Dedifferentiated amniotic fluid mesenchymal stem cell (primary cell): ENCODE measurements at regions not wholly inside any gene's neighbourhood (a gene's known extent, or its start where the extent isn't known, plus 50 kb on each side); places are given as distances from the start of the nearest gene placed in this dataset.

Experiments
- DNase-seq: peaks from one replicate; pipeline ENCODE4 v3.0.0-alpha.2; 2016; ENCODE audit errors: extremely low spot score

GRCh38 chr6:45791211-45792168 lies 224.2 kb downstream of the CLIC5 start:
- DNase-seq: peak; percentile 69

GRCh38 chr6:45789238-45789637 lies 226.4 kb downstream of the CLIC5 start:
- no peak for DNase-seq

- DNase-seq: no peak
Measured at GRCh38 chr6:45787384-45787783, 228.3 kb downstream of the CLIC5 start.

- DNase-seq: no peak
Measured at GRCh38 chr6:45786355-45786781, 229.3 kb downstream of the CLIC5 start.

- DNase-seq: no peak
Measured at GRCh38 chr6:45784250-45784649, 231.4 kb downstream of the CLIC5 start.

- DNase-seq: no peak
Measured at GRCh38 chr6:45783716-45784115, 231.9 kb downstream of the CLIC5 start.

GRCh38 chr6:45781890-45782289 lies 233.8 kb downstream of the CLIC5 start:
- DNase-seq: no peak

GRCh38 chr6:45780523-45780922 lies 235.1 kb downstream of the CLIC5 start:
- no peak for DNase-seq

GRCh38 chr6:45775026-45775697 lies 240.5 kb downstream of the CLIC5 start:
- no peak for DNase-seq

GRCh38 chr6:45773906-45774305 lies 241.8 kb downstream of the CLIC5 start:
- DNase-seq: no peak

GRCh38 chr6:45772886-45773495 lies 242.7 kb downstream of the CLIC5 start:
- no peak for DNase-seq

- no peak for DNase-seq
Measured at GRCh38 chr6:45772051-45772450, 243.6 kb downstream of the CLIC5 start.

GRCh38 chr6:45763281-45763680 lies 252.4 kb downstream of the CLIC5 start:
- DNase-seq: no peak

- DNase-seq: no peak
Measured at GRCh38 chr6:45759472-45759810, 256.2 kb downstream of the CLIC5 start.

GRCh38 chr6:45758787-45759471 lies 256.7 kb downstream of the CLIC5 start:
- DNase-seq: no peak

GRCh38 chr6:45757443-45758130 lies 258.1 kb downstream of the CLIC5 start:
- DNase-seq: peak; percentile 72

GRCh38 chr6:45756606-45757005 lies 259.1 kb downstream of the CLIC5 start:
- no peak for DNase-seq

- no peak for DNase-seq
Measured at GRCh38 chr6:45754432-45754831, 261.2 kb downstream of the CLIC5 start.

- peak; percentile 35 for DNase-seq
Measured at GRCh38 chr6:45746046-45746445, 269.6 kb downstream of the CLIC5 start.

GRCh38 chr6:45743028-45743615 lies 272.5 kb downstream of the CLIC5 start:
- DNase-seq: no peak

- DNase-seq: no peak
Measured at GRCh38 chr6:45742591-45742990, 273.1 kb downstream of the CLIC5 start.
